SW 1271 (cell line): ENCODE measurements at regions not wholly inside any gene's neighbourhood (a gene's known extent, or its start where the extent isn't known, plus 50 kb on each side); places are given as distances from the start of the nearest gene placed in this dataset.

Source experiments
- DNase-seq, 2 experiments: peaks; one replicate each; lab custom pipeline; 2025; lab: John Stamatoyannopoulos, UW

DNA sequence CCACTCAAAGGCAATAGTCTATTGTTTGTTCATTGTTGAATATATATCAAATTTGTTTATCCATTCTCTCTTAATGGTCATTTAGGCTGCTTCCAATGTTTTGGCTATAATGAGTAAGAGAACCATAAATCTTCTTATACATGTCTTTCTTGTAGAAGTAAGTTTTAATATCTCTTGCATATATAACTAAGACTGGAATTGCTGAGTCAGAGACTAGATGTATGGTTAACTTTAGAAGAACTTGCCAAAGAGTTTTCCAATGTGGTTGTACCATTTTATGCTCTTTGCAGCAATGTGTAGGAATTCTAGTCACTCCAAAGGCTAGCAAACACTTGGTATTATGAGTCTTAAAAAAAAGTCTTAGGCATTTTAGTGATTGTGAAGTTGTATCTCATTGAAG is 610.0 kb upstream of the GCFC2 start:
- DNase-seq, result no peak

- DNase-seq, result no peak
Observed at GRCh38 chr2:76318848-76319360, 608.2 kb upstream of the GCFC2 start.

- DNase-seq, result no peak
Observed at GRCh38 chr2:76316691-76317090, 606.0 kb upstream of the GCFC2 start.

DNA sequence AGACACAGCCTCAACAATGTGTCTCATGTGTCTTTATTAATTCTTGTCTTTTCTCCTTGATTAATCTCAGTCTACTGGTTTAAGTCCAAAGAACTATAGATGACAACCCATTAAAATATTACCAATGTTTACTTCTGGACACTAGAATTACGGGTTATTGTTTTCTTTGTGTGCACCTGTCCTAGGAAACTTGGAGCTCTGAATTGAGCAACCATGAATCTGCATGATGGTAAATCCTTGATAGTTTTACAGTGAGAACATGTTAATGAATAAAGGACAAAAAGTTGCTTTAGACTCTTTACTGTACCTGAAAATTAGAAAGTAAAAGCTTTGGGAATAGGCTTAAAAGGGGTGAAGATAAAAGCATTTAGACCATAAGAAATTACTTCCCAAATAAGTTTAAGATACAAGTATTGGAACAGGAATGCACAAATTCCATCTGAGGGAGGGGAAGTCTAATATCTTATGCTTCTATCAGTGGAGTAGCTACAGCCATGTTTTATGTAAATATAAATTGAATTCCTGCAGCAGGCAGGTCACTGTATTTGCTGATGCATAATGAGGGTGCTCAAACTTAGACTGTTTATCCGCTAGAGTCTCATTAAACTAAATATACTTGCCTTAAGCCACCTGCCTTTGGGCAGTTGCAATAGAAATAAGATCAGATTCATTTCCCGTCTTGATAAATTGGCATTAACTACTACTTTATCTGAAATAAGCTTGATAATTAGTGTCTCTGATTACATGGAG is 603.7 kb upstream of the GCFC2 start:
- no peak for DNase-seq

DNA sequence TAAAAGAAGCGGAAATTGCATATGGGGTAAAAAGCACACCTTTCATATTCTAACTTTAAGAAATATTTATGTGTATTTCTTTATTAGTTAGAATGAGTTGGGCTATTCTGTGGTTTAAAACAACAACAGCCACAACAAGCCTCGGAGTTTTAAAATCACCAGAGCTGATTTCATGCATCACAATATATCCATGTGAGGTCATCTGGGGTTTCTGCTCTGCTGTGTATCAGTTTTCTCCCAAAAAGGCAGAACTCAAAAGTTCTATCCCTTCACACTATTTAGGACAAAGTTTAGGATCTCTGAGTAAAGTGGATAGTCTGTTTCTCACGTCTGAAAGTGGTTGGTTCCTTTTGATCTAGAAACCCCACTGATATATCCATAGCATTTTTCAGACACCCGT is 601.5 kb upstream of the GCFC2 start:
- DNase-seq, result no peak

- no peak for DNase-seq
Observed at GRCh38 chr2:76311728-76312127, 601.0 kb upstream of the GCFC2 start.

DNA sequence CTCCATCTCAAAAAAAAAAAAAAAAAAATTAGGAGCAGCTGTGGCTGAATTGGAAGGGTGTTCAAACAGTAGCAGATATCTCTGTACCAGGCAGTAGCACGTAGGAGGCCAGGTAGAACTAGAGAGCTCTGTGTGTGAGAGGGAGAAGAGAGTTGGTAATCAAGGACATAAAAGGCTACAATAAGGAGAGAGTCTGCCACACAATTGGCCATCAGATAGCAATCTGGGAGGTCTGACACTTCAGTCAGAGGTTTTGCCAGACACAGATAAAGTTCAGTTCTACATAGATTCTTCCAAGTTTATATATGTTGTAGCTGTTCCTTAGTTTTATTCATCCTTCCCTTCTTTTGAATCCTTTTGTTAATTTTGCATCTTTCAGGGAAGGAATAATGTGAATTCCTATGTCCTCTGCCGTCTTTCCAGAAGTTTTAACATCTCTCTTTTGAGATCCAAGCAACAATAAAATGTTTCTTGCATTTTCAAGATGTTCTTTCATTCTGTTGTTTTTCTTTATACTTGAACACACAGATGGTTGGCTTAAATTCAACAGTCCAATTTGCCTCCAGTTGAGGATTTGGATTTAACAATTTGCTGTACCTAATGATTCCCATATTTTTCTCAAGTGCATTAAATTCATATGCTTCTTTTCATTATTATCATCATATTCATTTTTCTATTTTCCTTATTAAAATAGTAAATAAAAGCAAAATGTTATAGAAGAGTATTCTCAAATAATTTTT is 600.3 kb upstream of the GCFC2 start:
- no peak for DNase-seq

GRCh38 chr2:76307495-76307894 is 596.8 kb upstream of the GCFC2 start:
- DNase-seq, result no peak

DNA sequence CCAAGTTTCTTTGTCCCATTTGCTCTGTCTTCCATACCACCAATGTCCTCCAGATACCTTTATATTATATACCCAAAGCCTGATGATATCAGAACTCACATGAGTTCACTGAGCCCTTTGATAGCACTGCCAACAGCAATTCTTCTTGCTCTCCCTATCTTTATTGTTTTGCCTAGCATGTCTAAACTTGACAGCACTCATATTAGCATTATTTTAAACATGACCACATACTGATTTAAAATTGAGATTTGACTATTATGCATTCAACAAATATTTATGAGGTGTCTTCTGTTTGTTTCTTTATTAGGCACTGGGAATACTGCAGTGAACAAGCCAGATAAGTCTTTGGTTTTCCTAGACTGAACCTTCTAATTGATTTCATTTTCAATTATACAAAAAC is 587.3 kb upstream of the GCFC2 start:
- DNase-seq, result no peak

DNA sequence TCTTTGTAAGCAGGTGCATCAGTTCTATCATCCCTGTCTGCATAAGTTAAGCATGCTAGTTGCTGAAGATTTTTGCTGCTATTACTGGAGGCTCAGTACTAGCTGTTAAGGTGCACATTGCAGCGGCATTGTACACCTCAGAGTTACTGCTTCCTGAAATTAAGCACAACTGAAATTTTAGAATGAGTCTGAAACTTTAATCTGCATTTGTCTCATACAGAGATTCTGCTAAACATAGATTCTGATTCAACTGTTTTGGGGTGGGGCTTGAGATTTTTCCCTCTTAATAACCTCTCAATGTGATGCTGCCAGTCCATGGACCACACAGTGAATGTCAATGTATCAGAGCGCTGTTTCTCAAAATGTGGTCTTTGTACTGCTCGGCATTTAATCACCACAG is 585.7 kb upstream of the GCFC2 start:
- no peak for DNase-seq

GRCh38 chr2:76295762-76296161 is 585.0 kb upstream of the GCFC2 start:
- no peak for DNase-seq

GRCh38 chr2:76288598-76288997 is 577.9 kb upstream of the GCFC2 start:
- no peak for DNase-seq

DNA sequence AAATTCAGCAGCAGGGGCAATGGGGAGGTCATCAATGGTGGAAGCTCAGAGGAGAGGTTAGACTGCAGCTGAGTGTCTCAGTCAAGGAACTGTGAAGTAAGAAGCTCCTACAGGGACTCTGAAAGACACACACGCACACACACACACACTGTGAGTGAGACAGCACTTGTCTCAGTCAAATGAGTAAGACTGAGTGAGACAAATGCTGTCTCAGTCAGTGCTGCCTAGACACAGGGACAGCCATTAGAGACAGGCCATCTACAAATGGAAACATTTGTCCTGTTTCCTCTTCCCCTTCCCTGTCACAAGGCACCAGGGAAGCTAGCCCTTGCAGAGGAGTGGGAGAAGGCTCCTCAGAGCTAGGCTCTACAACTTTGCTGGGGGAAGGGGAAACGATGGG is 577.4 kb upstream of the GCFC2 start:
- no peak for DNase-seq

DNA sequence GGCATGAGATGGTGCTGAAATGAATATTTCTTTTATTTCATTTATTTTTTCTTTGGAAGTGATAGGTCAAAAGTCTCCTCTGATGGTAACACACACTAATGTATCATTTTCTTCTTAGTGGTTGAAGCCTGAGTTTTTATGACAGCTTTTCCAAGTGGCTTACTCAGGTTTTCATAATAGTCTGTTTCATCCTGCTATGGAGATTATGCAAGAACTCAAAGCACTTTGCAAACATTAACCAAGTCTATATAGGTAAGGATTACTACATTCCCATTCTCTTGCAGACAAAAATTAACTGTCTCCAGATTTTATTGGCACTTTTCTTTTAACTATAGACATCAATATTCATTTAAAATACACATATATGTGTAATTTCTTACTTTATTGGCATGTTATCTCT is 572.6 kb upstream of the GCFC2 start:
- DNase-seq, result no peak

GRCh38 chr2:76281156-76281841 is 570.6 kb upstream of the GCFC2 start:
- DNase-seq, result no peak

GRCh38 chr2:76280686-76281085 is 570.0 kb upstream of the GCFC2 start:
- DNase-seq, result no peak

- DNase-seq, result no peak
Observed at GRCh38 chr2:76279142-76279541, 568.4 kb upstream of the GCFC2 start.

GRCh38 chr2:76275788-76276187 is 565.1 kb upstream of the GCFC2 start:
- no peak for DNase-seq

DNA sequence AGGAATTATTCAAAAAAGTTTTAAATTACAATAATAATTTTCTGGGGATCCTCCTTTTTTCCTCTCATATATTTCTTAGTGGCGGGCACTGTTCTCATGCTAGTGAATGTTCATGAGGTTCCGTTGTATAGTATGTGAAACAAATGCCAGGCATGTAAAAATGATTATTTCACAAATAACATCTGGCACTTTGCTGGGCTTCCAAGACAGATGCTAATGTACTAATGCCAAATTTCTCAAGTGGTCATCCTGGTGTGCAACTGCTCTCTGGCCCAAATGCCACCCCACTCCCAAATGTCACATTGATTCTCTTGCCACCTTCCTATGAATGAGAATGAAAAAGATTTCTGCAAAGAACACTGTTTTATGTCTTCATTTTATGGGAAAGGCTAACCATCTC is 564.0 kb upstream of the GCFC2 start:
- no peak for DNase-seq

GRCh38 chr2:76274160-76274559 is 563.4 kb upstream of the GCFC2 start:
- no peak for DNase-seq

DNA sequence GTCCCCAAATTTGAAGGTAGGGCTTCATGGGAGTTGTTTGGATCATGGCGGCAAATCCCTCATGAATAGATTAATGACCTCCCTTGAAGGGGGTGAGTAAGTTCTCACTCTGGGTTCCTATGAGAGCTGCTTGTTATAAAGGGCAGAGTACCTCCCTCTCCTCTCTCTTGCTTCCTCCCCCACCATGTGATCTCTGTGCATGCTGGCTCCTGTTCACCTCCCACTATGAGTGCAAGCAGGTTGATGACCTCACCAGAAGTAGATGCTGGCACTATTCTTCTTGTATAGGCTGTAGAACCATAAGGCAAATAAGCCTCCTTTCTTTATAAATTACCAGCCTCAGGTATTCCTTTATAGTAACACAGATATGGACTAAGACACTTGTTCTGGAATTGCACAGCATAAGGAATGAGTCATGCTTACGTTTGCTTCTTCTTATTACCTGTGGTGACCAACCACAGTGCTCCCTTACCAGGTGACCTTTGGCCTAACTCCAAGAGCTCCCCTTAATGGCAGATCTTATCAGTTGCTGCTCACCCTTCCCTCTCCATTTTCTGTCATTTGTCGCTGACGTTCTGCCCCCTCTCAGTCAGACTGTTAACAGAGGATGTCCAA is 559.5 kb upstream of the GCFC2 start:
- DNase-seq, result no peak

- no peak for DNase-seq
Observed at GRCh38 chr2:76268902-76269620, 558.3 kb upstream of the GCFC2 start.
